NT2/D1 (cell line): ENCODE measurements at regions not wholly inside any gene's neighbourhood (a gene's known extent, or its start where the extent isn't known, plus 50 kb on each side); places are given as distances from the start of the nearest gene placed in this dataset.

Experiments
- SUZ12 ChIP-seq: IDR thresholded peaks from 2 replicates; pipeline ENCODE4 v1.6.1; 2011; ENCODE audit not compliant: insufficient read length, insufficient read depth; ENCODE audit errors: extremely low read depth
- ZNF274 ChIP-seq: IDR thresholded peaks from 2 replicates; pipeline ENCODE4 v1.6.1; 2011; ENCODE audit warnings: mild to moderate bottlenecking, low read depth, low read length

DNA sequence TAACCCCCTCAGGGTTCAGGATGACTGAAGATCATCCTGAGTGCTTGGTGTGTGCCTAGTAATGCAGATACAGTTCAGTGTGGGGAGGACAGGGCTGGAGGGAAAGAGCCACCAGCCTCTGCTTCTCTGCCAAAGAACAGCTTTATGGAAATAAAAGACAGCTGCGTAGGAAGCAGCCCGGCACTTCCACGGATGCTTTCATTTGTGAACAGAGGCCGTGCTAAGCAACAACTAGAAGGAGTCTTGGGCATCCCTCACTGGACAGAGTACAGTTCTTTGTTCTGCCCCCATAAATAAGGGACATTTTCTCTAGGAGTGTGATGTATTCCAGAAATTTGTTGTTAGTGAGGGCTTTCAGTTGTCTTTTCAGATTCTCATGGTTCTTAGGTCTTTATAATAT lies 194.8 kb upstream of the RGMA start:
- TF ChIP-seq ZNF274 (no peak), SUZ12 (no peak)
